ENCODE measurements at regions not wholly inside any gene's neighbourhood (a gene's known extent, or its start where the extent isn't known, plus 50 kb on each side); places are given as distances from the start of the nearest gene placed in this dataset.

GRCh38 chr12:42767998-42768397, 178.5 kb upstream of the PRICKLE1 start:
- TF ChIP-seq CTCF (IDR thresholded peaks at IDR 0.05; ENCODE audit: poor library complexity): no peak
- TF ChIP-seq EZH2 (IDR thresholded peaks at IDR 0.05; ENCODE audit: borderline replicate concordance): no peak
